OCI-LY7 (cell line): ENCODE measurements at regions not wholly inside any gene's neighbourhood (a gene's known extent, or its start where the extent isn't known, plus 50 kb on each side); places are given as distances from the start of the nearest gene placed in this dataset.

Source experiments
- BruUV-seq: library from RNA; stranded (reverse); fragments of 400-500 nt; replicated peaks from 2 replicates; lab custom pipeline; 2021; lab: Mats Ljungman, UMichigan
- CTCF ChIA-PET: fragments of 300-600 bp; sonication (Branson Sonifier 250); formaldehyde crosslinking; loops from one replicate; lab custom pipeline; 2022; ENCODE audit warnings: antibody characterized with exemption; ENCODE audit not compliant: unreplicated experiment; lab: Charles Lee
- POLR2A ChIA-PET: fragments of 300-600 bp; sonication (Branson Sonifier 250); formaldehyde crosslinking; loops from one replicate; lab custom pipeline; 2022; ENCODE audit warnings: antibody characterized with exemption; lab: Charles Lee
- DNase-seq: peaks from one replicate; pipeline ENCODE4 v3.0.0-alpha.2; 2015; ENCODE audit warnings: low spot score
- H2AFZ ChIP-seq: fragments of 200-600 bp; sonication (generic), shearing (Covaris generic); 2 replicates; pipeline ENCODE4 v1.6.1; 2014; ENCODE audit warnings: mild to moderate bottlenecking, antibody characterized with exemption, low read length, moderate library complexity
- H3K27ac ChIP-seq: fragments of 200-600 bp; sonication (generic); 2 replicates; pipeline ENCODE4 v1.5.1; 2014; ENCODE audit warnings: mixed run types, low read depth, mild to moderate bottlenecking, moderate library complexity, low read length, inconsistent platforms; ENCODE audit not compliant: poor library complexity, severe bottlenecking
- H3K36me3 ChIP-seq: fragments of 200-600 bp; sonication (generic); 2 replicates; pipeline ENCODE4 v1.6.1; 2014; ENCODE audit warnings: mild to moderate bottlenecking, antibody characterized with exemption, low read length, moderate library complexity, mixed read lengths; ENCODE audit not compliant: insufficient read depth
- H3K4me1 ChIP-seq: fragments of 200-600 bp; sonication (generic); 2 replicates; pipeline ENCODE4 v1.5.1; 2014; ENCODE audit warnings: mild to moderate bottlenecking, low read length; ENCODE audit not compliant: insufficient read depth, poor library complexity, severe bottlenecking
- H3K4me2 ChIP-seq: fragments of 200-600 bp; sonication (generic); 2 replicates; pipeline ENCODE4 v1.6.1; 2014; ENCODE audit warnings: mild to moderate bottlenecking, low read length
- H3K4me3 ChIP-seq: fragments of 200-600 bp; sonication (generic); 2 replicates; pipeline ENCODE4 v1.5.1; 2014; ENCODE audit warnings: mild to moderate bottlenecking, low read depth, low read length; ENCODE audit not compliant: poor library complexity, severe bottlenecking
- H3K79me2 ChIP-seq: fragments of 200-600 bp; sonication (generic); 2 replicates; pipeline ENCODE4 v1.6.1; 2016; ENCODE audit warnings: low read depth, mild to moderate bottlenecking, low read length, moderate library complexity, mixed read lengths; ENCODE audit not compliant: insufficient read depth
- H3K9me2 ChIP-seq: fragments of 200-600 bp; sonication (generic); 2 replicates; pipeline ENCODE4 v1.6.1; 2016; ENCODE audit warnings: mild to moderate bottlenecking, low read length, mixed read lengths; ENCODE audit not compliant: insufficient read depth
- H3K9me3 ChIP-seq: fragments of 200-600 bp; sonication (generic); 2 replicates; pipeline ENCODE4 v1.6.1; 2014; ENCODE audit warnings: mild to moderate bottlenecking, mixed run types, low read length, mixed read lengths
- H4K20me1 ChIP-seq: fragments of 200-600 bp; sonication (generic); 2 replicates; pipeline ENCODE4 v1.6.1; 2014; ENCODE audit warnings: mild to moderate bottlenecking, antibody characterized with exemption, low read length, moderate library complexity, mixed read lengths; ENCODE audit not compliant: insufficient read depth
- EZH2phosphoT487 ChIP-seq: fragments of 200-600 bp; sonication (generic); IDR thresholded peaks from 2 replicates; pipeline ENCODE4 v1.6.1; 2018; ENCODE audit warnings: low read depth, borderline replicate concordance, mild to moderate bottlenecking, mixed run types, antibody characterized with exemption, low read length, moderate library complexity, mixed read lengths
- intact Hi-C: fragments of 100-400 bp; cut with micrococcal nuclease; formaldehyde crosslinking; loops from one replicate; pipeline ENCODE4 v1.10.0; 2022; ENCODE audit not compliant: unreplicated experiment
- TF ChIP-seq, protein P1 (sequence below): fragments of 200-600 bp; sonication (generic); conservative IDR thresholded peaks from 2 replicates; pipeline ENCODE4 v1.5.1; 2014; ENCODE audit warnings: mild to moderate bottlenecking, antibody characterized with exemption, low read length, moderate library complexity, mixed read lengths

DNA sequence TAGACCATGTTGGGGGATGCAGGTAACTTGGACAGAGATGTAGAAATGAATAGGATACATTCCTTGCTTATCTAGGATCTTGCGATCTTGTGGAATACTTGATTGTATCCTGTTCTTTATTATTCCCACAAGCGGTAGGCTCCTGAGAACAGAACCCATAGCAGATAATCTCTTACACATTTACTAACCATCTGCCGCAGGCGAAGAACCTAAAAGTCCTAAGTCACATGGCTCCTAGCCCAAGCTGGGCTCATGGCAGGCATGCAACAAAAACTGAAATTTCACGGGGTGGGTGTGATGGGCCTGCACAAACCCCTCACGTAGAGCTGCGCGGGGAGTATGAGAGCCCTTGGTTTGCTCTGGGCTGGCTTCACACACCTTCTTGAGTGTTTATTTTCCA lies 177.4 kb upstream of the NECTIN1 start:
- TF ChIP-seq, protein P1, sequence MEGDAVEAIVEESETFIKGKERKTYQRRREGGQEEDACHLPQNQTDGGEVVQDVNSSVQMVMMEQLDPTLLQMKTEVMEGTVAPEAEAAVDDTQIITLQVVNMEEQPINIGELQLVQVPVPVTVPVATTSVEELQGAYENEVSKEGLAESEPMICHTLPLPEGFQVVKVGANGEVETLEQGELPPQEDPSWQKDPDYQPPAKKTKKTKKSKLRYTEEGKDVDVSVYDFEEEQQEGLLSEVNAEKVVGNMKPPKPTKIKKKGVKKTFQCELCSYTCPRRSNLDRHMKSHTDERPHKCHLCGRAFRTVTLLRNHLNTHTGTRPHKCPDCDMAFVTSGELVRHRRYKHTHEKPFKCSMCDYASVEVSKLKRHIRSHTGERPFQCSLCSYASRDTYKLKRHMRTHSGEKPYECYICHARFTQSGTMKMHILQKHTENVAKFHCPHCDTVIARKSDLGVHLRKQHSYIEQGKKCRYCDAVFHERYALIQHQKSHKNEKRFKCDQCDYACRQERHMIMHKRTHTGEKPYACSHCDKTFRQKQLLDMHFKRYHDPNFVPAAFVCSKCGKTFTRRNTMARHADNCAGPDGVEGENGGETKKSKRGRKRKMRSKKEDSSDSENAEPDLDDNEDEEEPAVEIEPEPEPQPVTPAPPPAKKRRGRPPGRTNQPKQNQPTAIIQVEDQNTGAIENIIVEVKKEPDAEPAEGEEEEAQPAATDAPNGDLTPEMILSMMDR: no peak
- TF ChIP-seq EZH2phosphoT487: no peak
- CTCF ChIA-PET: no interaction called here

DNA sequence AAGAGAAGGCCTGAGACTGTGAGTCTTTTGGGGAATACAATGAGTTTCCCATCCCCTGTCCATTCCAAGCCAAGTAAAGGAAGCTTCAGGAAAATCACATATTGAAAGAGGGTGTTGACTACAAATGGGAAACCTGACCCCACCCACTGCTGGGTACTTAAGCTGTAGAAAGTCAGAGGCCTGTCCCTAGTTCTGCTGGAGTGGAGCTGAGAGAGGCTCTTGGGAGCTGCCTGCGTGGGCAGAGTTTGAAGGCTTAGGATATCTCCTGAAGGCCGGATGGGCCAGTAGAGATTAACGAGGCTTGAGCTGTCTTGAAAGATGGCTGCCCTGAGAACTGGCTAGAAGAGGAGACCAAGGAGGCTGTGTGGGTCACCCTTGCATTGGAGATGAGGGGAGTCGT lies 176.2 kb upstream of the NECTIN1 start:
- H3K9me3 ChIP-seq: no peaks in the 10 kb centered on the region
- intact Hi-C loops: no loop called here
- DNase-seq: no peak
- POLR2A ChIA-PET: no interaction called here
- no peak overlapping the region for H3K4me2 ChIP-seq
- CTCF ChIA-PET: no interaction called here
- no peak overlapping the region for H3K4me3 ChIP-seq
- H3K9me2 ChIP-seq: no peaks in the 10 kb centered on the region
- BruUV-seq: no TSS peak
- H3K36me3 ChIP-seq: no peaks in the 10 kb centered on the region
- H4K20me1 ChIP-seq: no peaks in the 10 kb centered on the region
- no peak overlapping the region for H2AFZ ChIP-seq
- no peaks in the 10 kb centered on the region for H3K79me2 ChIP-seq
- H3K27ac ChIP-seq: no peak overlapping the region
- no peaks in the 10 kb centered on the region for H3K4me1 ChIP-seq
- TF ChIP-seq EZH2phosphoT487: no peak
- TF ChIP-seq, protein P1: no peak

More for the DNA sequence above, 177.4 kb upstream of the NECTIN1 start:
- POLR2A ChIA-PET: no interaction called here
- Histone ChIP-seq H3K36me3 (no peaks in the 10 kb centered on the region), H4K20me1 (no peaks in the 10 kb centered on the region), H3K4me3 (no peak overlapping the region), H3K4me2 (no peak overlapping the region), H3K4me1 (no peaks in the 10 kb centered on the region), H3K27ac (no peak overlapping the region), H3K9me2 (no peaks in the 10 kb centered on the region), H3K79me2 (no peaks in the 10 kb centered on the region), H3K9me3 (no peaks in the 10 kb centered on the region), H2AFZ (no peak overlapping the region)
- intact Hi-C loops: no loop called here
- DNase-seq: no peak
- BruUV-seq: no TSS peak

DNA sequence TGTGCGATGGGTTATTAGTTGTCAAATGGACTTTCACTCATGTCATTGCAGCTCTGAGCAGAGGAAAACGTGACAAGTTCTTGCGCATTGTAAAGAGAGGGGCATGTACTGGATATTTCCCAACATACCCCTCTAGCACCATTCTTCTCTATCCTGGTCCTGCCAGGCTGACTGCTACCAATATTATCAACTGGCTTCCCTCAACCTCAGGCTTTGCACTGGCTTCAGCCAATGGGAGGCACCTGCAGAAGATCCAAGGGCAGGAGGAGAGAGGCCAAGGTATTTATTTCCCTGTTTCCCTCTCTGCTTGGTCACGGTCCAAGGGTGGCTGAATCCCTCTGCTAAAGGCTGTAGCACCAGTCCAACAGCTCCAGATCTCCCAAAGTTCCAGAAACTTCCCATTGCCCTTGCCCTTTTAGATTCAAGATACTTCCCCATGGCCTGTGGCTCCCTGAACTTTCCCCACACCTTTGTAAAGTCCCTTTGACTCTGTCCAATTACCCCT lies 175.6 kb upstream of the NECTIN1 start:
- no peaks in the 10 kb centered on the region for H3K9me2 ChIP-seq
- ChIA-PET CTCF (no interaction called here), POLR2A (no interaction called here)
- H3K4me1 ChIP-seq: no peaks in the 10 kb centered on the region
- H3K4me2 ChIP-seq: no peak overlapping the region
- no peaks in the 10 kb centered on the region for H3K79me2 ChIP-seq
- no peaks in the 10 kb centered on the region for H4K20me1 ChIP-seq
- DNase-seq: no peak
- no TSS peak for BruUV-seq
- H3K36me3 ChIP-seq: no peaks in the 10 kb centered on the region
- TF ChIP-seq, protein P1: no peak
- TF ChIP-seq EZH2phosphoT487: no peak
- no peak overlapping the region for H3K4me3 ChIP-seq
- intact Hi-C loops: no loop called here
- no peak overlapping the region for H2AFZ ChIP-seq
- no peaks in the 10 kb centered on the region for H3K9me3 ChIP-seq
- H3K27ac ChIP-seq: no peak overlapping the region
